ENCODE measurements at regions not wholly inside any gene's neighbourhood (a gene's known extent, or its start where the extent isn't known, plus 50 kb on each side); places are given as distances from the start of the nearest gene placed in this dataset.

DNA sequence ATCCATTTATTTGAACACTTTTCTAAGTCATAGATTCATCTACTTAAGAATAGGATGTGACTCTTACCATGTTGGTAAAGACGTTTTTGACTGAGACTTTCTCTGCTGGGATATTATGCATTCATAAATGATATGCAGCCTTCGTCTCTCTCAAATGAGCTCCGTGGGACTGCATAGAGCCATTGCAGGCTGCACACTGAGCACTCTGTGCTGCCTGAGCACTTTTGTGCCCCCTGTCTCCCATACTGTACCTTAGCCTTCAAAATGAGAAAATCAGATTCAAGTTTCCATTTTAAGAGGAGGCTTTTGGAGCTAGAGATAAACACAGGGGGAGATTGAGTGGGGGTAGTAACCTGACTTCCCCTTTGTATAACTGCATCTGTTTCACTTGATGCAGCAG, 433.6 kb downstream of the ZIC3 start:
- no peaks in the 10 kb centered on the region for H3K27me3 ChIP-seq (replicated peaks; ENCODE audit: control insufficient read depth, insufficient read depth, low read length)
- no peak for DNase-seq (ENCODE audit: extremely low read depth, insufficient read length)
- no peak overlapping the region for H3K4me3 ChIP-seq (replicated peaks; ENCODE audit: low read depth, low read length)
- TF ChIP-seq, protein P1, sequence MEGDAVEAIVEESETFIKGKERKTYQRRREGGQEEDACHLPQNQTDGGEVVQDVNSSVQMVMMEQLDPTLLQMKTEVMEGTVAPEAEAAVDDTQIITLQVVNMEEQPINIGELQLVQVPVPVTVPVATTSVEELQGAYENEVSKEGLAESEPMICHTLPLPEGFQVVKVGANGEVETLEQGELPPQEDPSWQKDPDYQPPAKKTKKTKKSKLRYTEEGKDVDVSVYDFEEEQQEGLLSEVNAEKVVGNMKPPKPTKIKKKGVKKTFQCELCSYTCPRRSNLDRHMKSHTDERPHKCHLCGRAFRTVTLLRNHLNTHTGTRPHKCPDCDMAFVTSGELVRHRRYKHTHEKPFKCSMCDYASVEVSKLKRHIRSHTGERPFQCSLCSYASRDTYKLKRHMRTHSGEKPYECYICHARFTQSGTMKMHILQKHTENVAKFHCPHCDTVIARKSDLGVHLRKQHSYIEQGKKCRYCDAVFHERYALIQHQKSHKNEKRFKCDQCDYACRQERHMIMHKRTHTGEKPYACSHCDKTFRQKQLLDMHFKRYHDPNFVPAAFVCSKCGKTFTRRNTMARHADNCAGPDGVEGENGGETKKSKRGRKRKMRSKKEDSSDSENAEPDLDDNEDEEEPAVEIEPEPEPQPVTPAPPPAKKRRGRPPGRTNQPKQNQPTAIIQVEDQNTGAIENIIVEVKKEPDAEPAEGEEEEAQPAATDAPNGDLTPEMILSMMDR (IDR thresholded peaks at IDR 0.05; ENCODE audit: insufficient read depth, low read length, poor library complexity, severe bottlenecking): no peak
- H3K36me3 ChIP-seq (ENCODE audit: control insufficient read depth, insufficient read depth, low read length): no peaks in the 10 kb centered on the region

DNA sequence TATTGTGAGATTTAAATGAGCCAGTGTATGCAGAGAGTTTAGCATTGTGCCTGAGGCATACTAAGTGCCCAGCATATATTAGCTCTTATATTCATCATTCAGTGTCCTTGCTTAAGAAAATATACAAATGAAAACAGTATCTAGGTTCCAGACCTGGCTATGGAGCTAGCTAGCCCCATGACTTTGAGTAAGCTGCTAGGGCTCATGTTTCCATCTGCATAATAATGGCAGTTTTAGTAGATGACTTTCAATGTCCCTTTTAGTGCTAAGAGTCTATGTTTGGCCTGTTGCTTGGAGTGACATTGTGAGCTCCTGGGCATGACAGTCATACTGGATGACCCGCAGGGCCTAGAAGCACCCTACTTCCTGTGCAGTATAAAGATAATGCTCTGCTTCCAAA, 435.3 kb downstream of the ZIC3 start:
- Histone ChIP-seq H3K36me3 (ENCODE audit: control insufficient read depth, insufficient read depth, low read length) (no peaks in the 10 kb centered on the region), H3K4me3 (replicated peaks; ENCODE audit: low read depth, low read length) (no peak overlapping the region), H3K27me3 (replicated peaks; ENCODE audit: control insufficient read depth, insufficient read depth, low read length) (no peaks in the 10 kb centered on the region)
- no peak for DNase-seq (ENCODE audit: extremely low read depth, insufficient read length)
- TF ChIP-seq, protein P1 (IDR thresholded peaks at IDR 0.05; ENCODE audit: insufficient read depth, low read length, poor library complexity, severe bottlenecking): no peak

DNA sequence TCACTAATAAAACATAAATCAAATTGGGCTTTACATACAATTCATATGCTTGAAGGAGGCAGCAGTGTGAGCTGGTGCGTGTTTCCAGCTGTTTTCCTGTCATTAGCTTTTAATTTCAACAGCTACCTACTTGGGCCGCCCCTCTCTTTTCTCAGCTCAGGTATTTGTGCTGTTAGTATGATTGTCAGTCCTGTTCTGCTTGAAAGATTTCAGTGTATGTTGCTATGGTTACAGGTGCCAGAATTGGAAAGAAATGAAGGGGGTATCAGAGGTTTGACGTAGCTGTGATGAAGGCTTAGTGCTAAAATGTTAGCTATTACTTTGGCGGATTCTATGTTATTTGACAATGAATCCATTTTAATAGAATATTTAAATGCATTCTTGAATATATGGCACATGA, 440.3 kb downstream of the ZIC3 start:
- no peak overlapping the region for H3K4me3 ChIP-seq (replicated peaks; ENCODE audit: low read depth, low read length)
- DNase-seq (ENCODE audit: extremely low read depth, insufficient read length): no peak
- H3K36me3 ChIP-seq (ENCODE audit: control insufficient read depth, insufficient read depth, low read length): no peaks in the 10 kb centered on the region
- no peaks in the 10 kb centered on the region for H3K27me3 ChIP-seq (replicated peaks; ENCODE audit: control insufficient read depth, insufficient read depth, low read length)
- TF ChIP-seq, protein P1 (IDR thresholded peaks at IDR 0.05; ENCODE audit: insufficient read depth, low read length, poor library complexity, severe bottlenecking): no peak

DNA sequence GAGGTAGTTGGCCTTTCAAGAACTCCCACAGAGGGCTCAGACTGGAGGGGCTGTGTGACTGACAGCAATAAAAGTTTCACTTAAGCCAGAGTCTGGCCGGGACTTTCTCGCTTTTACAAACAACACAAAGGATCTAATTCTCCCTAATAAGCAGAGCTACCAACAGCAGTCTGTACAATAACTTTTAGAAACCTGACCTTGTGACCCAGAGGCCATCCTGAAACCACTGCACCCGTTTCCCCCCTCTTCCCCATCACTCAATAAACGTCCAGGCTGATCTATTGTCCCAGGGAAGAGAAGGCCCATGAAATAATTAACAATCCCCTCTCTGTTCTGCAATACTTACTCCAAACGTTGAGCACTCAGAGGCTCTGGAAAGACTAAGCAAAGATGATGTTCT, 442.4 kb downstream of the ZIC3 start:
- no peak for DNase-seq (ENCODE audit: extremely low read depth, insufficient read length)
- TF ChIP-seq, protein P1 (IDR thresholded peaks at IDR 0.05; ENCODE audit: insufficient read depth, low read length, poor library complexity, severe bottlenecking): no peak
- no peaks in the 10 kb centered on the region for H3K27me3 ChIP-seq (replicated peaks; ENCODE audit: control insufficient read depth, insufficient read depth, low read length)
- no peak overlapping the region for H3K4me3 ChIP-seq (replicated peaks; ENCODE audit: low read depth, low read length)
- no peaks in the 10 kb centered on the region for H3K36me3 ChIP-seq (ENCODE audit: control insufficient read depth, insufficient read depth, low read length)

DNA sequence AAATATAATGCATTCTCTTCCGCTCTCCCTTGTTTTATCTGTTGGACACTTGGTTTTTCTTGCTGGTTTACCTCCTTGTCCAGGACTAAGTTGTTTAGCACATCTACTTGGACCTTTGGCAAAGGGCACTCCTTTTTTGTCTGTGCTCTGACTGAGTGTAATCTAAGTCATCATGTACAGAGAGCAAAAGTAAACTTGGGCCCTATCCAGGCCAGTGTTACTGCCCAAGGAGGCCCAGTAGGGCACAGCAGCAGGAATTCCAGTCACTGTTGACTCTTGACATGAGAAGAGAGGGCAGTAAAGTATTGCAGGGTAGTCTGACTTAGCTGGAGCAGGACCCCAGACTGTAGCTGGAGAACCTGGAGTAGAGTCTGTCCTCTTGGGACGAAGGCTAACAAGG, 445.5 kb downstream of the ZIC3 start:
- Histone ChIP-seq H3K4me3 (replicated peaks; ENCODE audit: low read depth, low read length) (no peak overlapping the region), H3K27me3 (replicated peaks; ENCODE audit: control insufficient read depth, insufficient read depth, low read length) (no peaks in the 10 kb centered on the region)

DNA sequence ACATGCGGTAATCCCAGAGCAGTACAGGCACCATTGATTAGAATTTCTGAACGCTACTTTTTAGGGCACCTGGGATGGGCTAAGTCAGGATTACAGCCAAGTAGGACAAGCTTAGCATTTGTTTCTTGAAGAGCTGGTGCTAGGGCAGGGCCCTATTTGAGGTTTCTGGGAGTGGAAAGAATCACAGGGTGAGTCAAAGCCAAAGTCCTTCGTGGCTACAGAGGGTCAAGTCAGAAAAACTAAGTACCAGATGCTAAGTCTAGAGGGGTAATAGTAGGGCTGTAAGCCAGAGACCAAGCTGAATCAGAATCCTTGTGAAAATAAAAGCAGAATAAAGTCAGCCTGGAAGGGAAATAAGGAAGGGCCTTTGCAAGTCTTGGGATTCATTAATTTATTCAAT, 448.6 kb downstream of the ZIC3 start:
- TF ChIP-seq, protein P1 (IDR thresholded peaks at IDR 0.05; ENCODE audit: insufficient read depth, low read length, poor library complexity, severe bottlenecking): no peak
- no peaks in the 10 kb centered on the region for H3K27me3 ChIP-seq (replicated peaks; ENCODE audit: control insufficient read depth, insufficient read depth, low read length)
- H3K36me3 ChIP-seq (ENCODE audit: control insufficient read depth, insufficient read depth, low read length): no peaks in the 10 kb centered on the region
- no peak for DNase-seq (ENCODE audit: extremely low read depth, insufficient read length)
- H3K4me3 ChIP-seq (replicated peaks; ENCODE audit: low read depth, low read length): no peak overlapping the region

More for the DNA sequence above, 445.5 kb downstream of the ZIC3 start:
- TF ChIP-seq, protein P1 (IDR thresholded peaks at IDR 0.05; ENCODE audit: insufficient read depth, low read length, poor library complexity, severe bottlenecking): no peak
- no peak for DNase-seq (ENCODE audit: extremely low read depth, insufficient read length)
- H3K36me3 ChIP-seq (ENCODE audit: control insufficient read depth, insufficient read depth, low read length): no peaks in the 10 kb centered on the region
